SK-N-MC (cell line): ENCODE measurements at regions not wholly inside any gene's neighbourhood (a gene's known extent, or its start where the extent isn't known, plus 50 kb on each side); places are given as distances from the start of the nearest gene placed in this dataset.

Experiments used
- EZH2 ChIP-seq: fragments of 200-600 bp; sonication (generic); IDR thresholded peaks from one replicate; pipeline ENCODE4 v1.6.1; 2017; ENCODE audit warnings: antibody characterized with exemption
- FOXP2 ChIP-seq: optimal IDR thresholded peaks from 2 replicates; pipeline ENCODE3; 2011; ENCODE audit warnings: mild to moderate bottlenecking, moderate library complexity; ENCODE audit not compliant: insufficient read depth; ENCODE audit errors: extremely low read length, control extremely low read depth
- POLR2AphosphoS5 ChIP-seq: IDR thresholded peaks from 2 replicates; pipeline ENCODE4 v1.6.1; 2012; ENCODE audit warnings: mild to moderate bottlenecking, low read depth, low read length, borderline replicate concordance

- TF ChIP-seq EZH2 (no peak), POLR2AphosphoS5 (no peak), FOXP2 (no peak)
These were observed 282.9 kb upstream of the ATXN7L3B start for GRCh38 chr12:74254784-74255183.
